Neuronal stem cell (in vitro differentiated cells): ENCODE measurements at regions not wholly inside any gene's neighbourhood (a gene's known extent, or its start where the extent isn't known, plus 50 kb on each side); places are given as distances from the start of the nearest gene placed in this dataset.

Experiments
- DNase-seq: peaks from one replicate; pipeline ENCODE4 v3.0.0-alpha.2; 2013; ENCODE audit warnings: low spot score
- H2AFZ ChIP-seq: one replicate; pipeline ENCODE4 v1.6.1; 2013; ENCODE audit warnings: mild to moderate bottlenecking, low read length, inconsistent platforms
- H2AK5ac ChIP-seq: 2 replicates; pipeline ENCODE4 v1.6.1; 2013; ENCODE audit warnings: low read depth, mild to moderate bottlenecking, inconsistent platforms, low read length, moderate library complexity, mixed read lengths
- H2BK120ac ChIP-seq: 2 replicates; pipeline ENCODE4 v1.6.1; 2013; ENCODE audit warnings: low read depth, mild to moderate bottlenecking, inconsistent platforms, low read length, moderate library complexity, mixed read lengths
- H2BK12ac ChIP-seq: one replicate; pipeline ENCODE4 v1.6.1; 2013; ENCODE audit warnings: low read length, inconsistent platforms
- H2BK15ac ChIP-seq: 2 replicates; pipeline ENCODE4 v1.6.1; 2013; ENCODE audit warnings: mild to moderate bottlenecking, low read length, inconsistent platforms, mixed read lengths
- H2BK5ac ChIP-seq: one replicate; pipeline ENCODE4 v1.6.1; 2013; ENCODE audit warnings: inconsistent platforms, mild to moderate bottlenecking, low read length, moderate library complexity
- H3K14ac ChIP-seq: one replicate; pipeline ENCODE4 v1.6.1; 2013; ENCODE audit warnings: low read length, inconsistent platforms
- H3K18ac ChIP-seq: 2 replicates; pipeline ENCODE4 v1.6.1; 2013; ENCODE audit warnings: low read length, inconsistent platforms
- H3K23ac ChIP-seq: 2 replicates; pipeline ENCODE4 v1.6.1; 2013; ENCODE audit warnings: low read depth, mild to moderate bottlenecking, mixed read lengths, low read length, inconsistent platforms; ENCODE audit not compliant: poor library complexity
- H3K27ac ChIP-seq: replicated peaks from 3 replicates; pipeline ENCODE4 v1.5.1; 2013; ENCODE audit warnings: low read length, inconsistent platforms
- H3K27me3 ChIP-seq, 3 experiments: 2 replicates each; pipeline ENCODE4 v1.6.1; 2013; ENCODE audit warnings: low read length in 3 of 3, mild to moderate bottlenecking in 2 of 3, inconsistent platforms in 1 of 3, low read depth in 1 of 3, mixed read lengths in 1 of 3, moderate library complexity in 1 of 3; ENCODE audit not compliant: control insufficient read depth in 3 of 3, insufficient read depth in 3 of 3
- H3K36me3 ChIP-seq, 2 donors: replicated peaks in 1 of 2; 2 replicates each; pipeline ENCODE4 v1.6.1; 2013; ENCODE audit warnings: low read length in 2 of 2; ENCODE audit not compliant: control insufficient read depth in 2 of 2, insufficient read depth in 2 of 2
- H3K4ac ChIP-seq: 2 replicates; pipeline ENCODE4 v1.6.1; 2013; ENCODE audit warnings: inconsistent platforms, mild to moderate bottlenecking, low read length, moderate library complexity
- H3K4me1 ChIP-seq, 2 donors: 1 replicate in 1 of 2; 2 replicates in 1 of 2; pipeline ENCODE4 v1.6.1; 2013; ENCODE audit warnings: low read length in 2 of 2, low read depth in 1 of 2; ENCODE audit not compliant: control insufficient read depth in 2 of 2, insufficient read depth in 1 of 2
- H3K4me2 ChIP-seq: one replicate; pipeline ENCODE4 v1.6.1; 2013; ENCODE audit warnings: mild to moderate bottlenecking, low read length, inconsistent platforms; ENCODE audit not compliant: insufficient read depth, poor library complexity, severe bottlenecking
- H3K4me3 ChIP-seq, 2 donors: 2 replicates each; pipeline ENCODE4 v1.5.1; 2013; ENCODE audit warnings: low read length in 2 of 2, mild to moderate bottlenecking in 2 of 2, inconsistent platforms in 1 of 2, moderate library complexity in 1 of 2
- H3K79me1 ChIP-seq: one replicate; pipeline ENCODE4 v1.6.1; 2013; ENCODE audit warnings: low read depth, mild to moderate bottlenecking, inconsistent platforms, low read length, moderate library complexity
- H3K9ac ChIP-seq: one replicate; pipeline ENCODE4 v1.6.1; 2013; ENCODE audit warnings: mild to moderate bottlenecking, low read depth, low read length, inconsistent platforms; ENCODE audit not compliant: poor library complexity
- H3K9me3 ChIP-seq, 2 donors: replicated peaks in 1 of 2; 2 replicates each; pipeline versions ENCODE3 to v1.6.1; 2013; ENCODE audit warnings: low read length in 2 of 2, mild to moderate bottlenecking in 2 of 2, inconsistent platforms in 1 of 2, low read depth in 1 of 2, mixed read lengths in 1 of 2, moderate library complexity in 1 of 2; ENCODE audit not compliant: control insufficient read depth in 2 of 2, insufficient read depth in 1 of 2
- H4K8ac ChIP-seq: one replicate; pipeline ENCODE4 v1.6.1; 2013; ENCODE audit warnings: low read depth, mild to moderate bottlenecking, inconsistent platforms, low read length, moderate library complexity
- H4K91ac ChIP-seq: one replicate; pipeline ENCODE4 v1.6.1; 2013; ENCODE audit warnings: low read length, low read depth, mild to moderate bottlenecking, inconsistent platforms; ENCODE audit not compliant: poor library complexity
- WGBS, 2 donors: extraction: QIAGEN DNeasy Blood & Tissue Kit; methylation state at CpG; one replicate each; pipeline ENCODE4 v1.1.7; 2013; ENCODE audit warnings: missing lambda C conversion rate in 2 of 2, mixed read lengths in 1 of 2; ENCODE audit not compliant: insufficient read length in 2 of 2, insufficient replicate concordance in 1 of 2; ENCODE audit errors: extremely low coverage in 2 of 2; 5-methylcytosine and 5-hydroxymethylcytosine counted together

GRCh38 chr6:149184523-149184922, 133.0 kb upstream of the TAB2 start:
- H3K4me1 ChIP-seq: no peaks in the 10 kb centered on the region
- no peak for DNase-seq
- no peaks in the 10 kb centered on the region for H3K27me3 ChIP-seq
- no peak overlapping the region for H4K8ac ChIP-seq
- no peak overlapping the region for H4K91ac ChIP-seq
- no peak overlapping the region for H2AFZ ChIP-seq
- H2BK120ac ChIP-seq: no peak overlapping the region
- no peak overlapping the region for H2BK15ac ChIP-seq
- no peak overlapping the region for H2BK12ac ChIP-seq
- H3K4me3 ChIP-seq: no peak overlapping the region
- no peaks in the 10 kb centered on the region for H3K9me3 ChIP-seq
- H3K9ac ChIP-seq: no peak overlapping the region
- no peak overlapping the region for H2AK5ac ChIP-seq
- H3K4ac ChIP-seq: no peak overlapping the region
- no peak overlapping the region for H3K23ac ChIP-seq
- no peak overlapping the region for H3K14ac ChIP-seq
- no peaks in the 10 kb centered on the region for H3K36me3 ChIP-seq
- no CpG with 5 or more reads among the region's 2 CpGs for WGBS, 2 donors
- H3K18ac ChIP-seq: no peak overlapping the region
- no peak overlapping the region for H3K27ac ChIP-seq
- H3K79me1 ChIP-seq: no peaks in the 10 kb centered on the region
- no peak overlapping the region for H2BK5ac ChIP-seq
- no peak overlapping the region for H3K4me2 ChIP-seq

- H3K27me3 ChIP-seq: no peaks in the 10 kb centered on the region
Measured at GRCh38 chr6:149185799-149186357, 131.6 kb upstream of the TAB2 start.

GRCh38 chr6:149186873-149187272, 130.6 kb upstream of the TAB2 start:
- no peak overlapping the region for H3K18ac ChIP-seq
- H3K27ac ChIP-seq: no peak overlapping the region
- no peaks in the 10 kb centered on the region for H3K36me3 ChIP-seq
- DNase-seq: no peak
- no peak overlapping the region for H2BK120ac ChIP-seq
- H3K4ac ChIP-seq: no peak overlapping the region
- H3K23ac ChIP-seq: no peak overlapping the region
- no peak overlapping the region for H2BK12ac ChIP-seq
- WGBS, 2 donors: no CpG with 5 or more reads among the region's 2 CpGs
- no peaks in the 10 kb centered on the region for H3K4me1 ChIP-seq
- H3K14ac ChIP-seq: no peak overlapping the region
- no peak overlapping the region for H2BK5ac ChIP-seq
- H2AK5ac ChIP-seq: no peak overlapping the region
- no peaks in the 10 kb centered on the region for H3K9me3 ChIP-seq
- no peak overlapping the region for H4K91ac ChIP-seq
- H2AFZ ChIP-seq: no peak overlapping the region
- no peak overlapping the region for H4K8ac ChIP-seq
- H3K27me3 ChIP-seq: no peaks in the 10 kb centered on the region
- no peak overlapping the region for H3K9ac ChIP-seq
- H3K4me3 ChIP-seq: no peak overlapping the region
- no peak overlapping the region for H3K4me2 ChIP-seq
- no peak overlapping the region for H2BK15ac ChIP-seq
- H3K79me1 ChIP-seq: no peaks in the 10 kb centered on the region

More at GRCh38 chr6:149185799-149186357, 131.6 kb upstream of the TAB2 start:
- H2BK15ac ChIP-seq: no peak overlapping the region
- H4K8ac ChIP-seq: no peak overlapping the region
- H3K27ac ChIP-seq: no peak overlapping the region
- no peaks in the 10 kb centered on the region for H3K79me1 ChIP-seq
- DNase-seq: no peak
- H3K9me3 ChIP-seq: no peaks in the 10 kb centered on the region
- no peaks in the 10 kb centered on the region for H3K4me1 ChIP-seq
- no peak overlapping the region for H3K4me2 ChIP-seq
- no peak overlapping the region for H3K23ac ChIP-seq
- no peak overlapping the region for H3K14ac ChIP-seq
- no peak overlapping the region for H3K4me3 ChIP-seq
- H2AFZ ChIP-seq: no peak overlapping the region
- no peak overlapping the region for H3K9ac ChIP-seq
- no peak overlapping the region for H2BK120ac ChIP-seq
- no peak overlapping the region for H3K4ac ChIP-seq
- no peak overlapping the region for H4K91ac ChIP-seq
- no peak overlapping the region for H2BK12ac ChIP-seq
- no peak overlapping the region for H2BK5ac ChIP-seq
- H3K18ac ChIP-seq: no peak overlapping the region
- no peak overlapping the region for H2AK5ac ChIP-seq
- no CpG with 5 or more reads among the region's 7 CpGs for WGBS, 2 donors
- no peaks in the 10 kb centered on the region for H3K36me3 ChIP-seq

GRCh38 chr6:149190224-149190831, 127.2 kb upstream of the TAB2 start:
- H3K36me3 ChIP-seq: no peaks in the 10 kb centered on the region
- H3K9me3 ChIP-seq: no peaks in the 10 kb centered on the region
- H2BK12ac ChIP-seq: no peak overlapping the region
- no peaks in the 10 kb centered on the region for H3K79me1 ChIP-seq
- no peak overlapping the region for H4K8ac ChIP-seq
- no CpG with 5 or more reads among the region's 1 CpG for WGBS, 2 donors
- H3K18ac ChIP-seq: no peak overlapping the region
- no peak overlapping the region for H2AK5ac ChIP-seq
- H2BK120ac ChIP-seq: no peak overlapping the region
- H3K14ac ChIP-seq: no peak overlapping the region
- H3K27me3 ChIP-seq: no peaks in the 10 kb centered on the region
- H3K4me1 ChIP-seq: no peaks in the 10 kb centered on the region
- H3K9ac ChIP-seq: no peak overlapping the region
- no peak overlapping the region for H2AFZ ChIP-seq
- no peak overlapping the region for H4K91ac ChIP-seq
- no peak overlapping the region for H3K23ac ChIP-seq
- no peak overlapping the region for H3K27ac ChIP-seq
- H2BK15ac ChIP-seq: no peak overlapping the region
- no peak for DNase-seq
- no peak overlapping the region for H2BK5ac ChIP-seq
- H3K4ac ChIP-seq: no peak overlapping the region
- H3K4me2 ChIP-seq: no peak overlapping the region
- H3K4me3 ChIP-seq: no peak overlapping the region
